Body of pancreas (tissue), 4 donors: ENCODE measurements at regions not wholly inside any gene's neighbourhood (a gene's known extent, or its start where the extent isn't known, plus 50 kb on each side); places are given as distances from the start of the nearest gene placed in this dataset.

Experiments used
- CTCF ChIP-seq, 7 experiments: fragments of 450-650 bp in 4 of 7; fragments of 200-600 bp in 3 of 7; sonication (generic) in 3 of 7; IDR thresholded peaks; one replicate each; pipeline ENCODE4 v1.5.1; 2016 to 2019; ENCODE audit warnings: antibody characterized with exemption in 7 of 7
- POLR2A ChIP-seq, 3 donors: fragments of 450-650 bp; IDR thresholded peaks; one replicate each; pipeline ENCODE4 v1.6.1; 2016; ENCODE audit warnings: antibody characterized with exemption in 3 of 3, mild to moderate bottlenecking in 2 of 3

DNA sequence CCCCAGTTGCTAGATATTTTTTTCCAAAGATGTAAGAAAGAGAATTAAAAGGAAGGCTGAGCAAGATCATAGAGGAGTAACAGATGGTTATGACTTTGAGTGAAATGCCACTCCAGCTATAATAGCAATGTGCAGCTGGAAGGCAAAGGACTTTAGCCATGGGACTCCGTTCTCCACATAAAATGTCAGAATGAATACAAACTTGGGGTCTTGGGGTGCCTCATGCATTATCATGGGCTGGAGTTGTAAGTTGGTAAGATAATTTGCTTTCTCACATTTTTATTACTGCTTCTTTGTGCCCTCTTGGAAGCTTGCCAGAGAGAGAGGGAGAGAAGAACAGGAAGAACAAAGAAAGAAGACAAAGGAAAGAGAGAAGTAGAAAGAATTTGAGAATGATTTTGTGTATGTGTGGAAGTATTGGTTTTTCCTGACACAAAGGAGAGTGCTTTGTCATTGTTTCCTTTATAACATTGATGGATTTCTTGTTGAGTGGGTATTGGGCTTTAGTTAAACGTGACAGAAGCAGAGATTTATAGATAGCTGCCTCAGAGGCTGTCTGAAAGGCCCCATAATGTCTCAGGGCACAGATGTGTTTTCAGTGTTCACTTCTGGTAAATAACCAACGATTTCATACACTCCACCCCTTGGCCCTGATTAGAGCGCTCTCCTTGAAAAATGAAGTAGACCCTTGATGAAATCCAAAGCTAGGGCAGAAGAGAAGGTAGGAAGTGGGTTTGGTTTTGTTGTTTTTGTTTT is 715.3 kb downstream of the NR2F2 start:
- TF ChIP-seq CTCF (IDR thresholded peaks at IDR 0.05) = no peak
- no peak for TF ChIP-seq POLR2A (IDR thresholded peaks at IDR 0.05)
